ENCODE measurements at regions not wholly inside any gene's neighbourhood (a gene's known extent, or its start where the extent isn't known, plus 50 kb on each side); places are given as distances from the start of the nearest gene placed in this dataset.
"Not testable (repeated sequence)": the region's sequence is repeated elsewhere in the genome, so short reads cannot be mapped to it uniquely, and the experiment has no call there.

- Histone ChIP-seq H3K27ac (ENCODE audit: low read length, poor library complexity, severe bottlenecking) (no peak overlapping the region), H3K9ac (ENCODE audit: low read length) (no peak overlapping the region), H3K4me2 (ENCODE audit: low read length, poor library complexity, severe bottlenecking) (no peak overlapping the region), H3K14ac (ENCODE audit: low read length in 2 of 2) (no peak overlapping the region), H4K91ac (ENCODE audit: low read length) (no peak overlapping the region), H3K4me1 (ENCODE audit: control insufficient read depth, insufficient read depth, low read depth, low read length) (no peaks in the 10 kb centered on the region), H2BK12ac (ENCODE audit: low read length in 2 of 2) (no peak overlapping the region), H3K4ac (ENCODE audit: low read depth in 1 of 2, low read length in 2 of 2) (no peak overlapping the region), H4K8ac (ENCODE audit: low read length) (no peak overlapping the region), H3K27me3 (ENCODE audit: control insufficient read depth in 1 of 2, insufficient read depth in 1 of 2, low read length in 2 of 2) (no peaks in the 10 kb centered on the region), H2BK5ac (ENCODE audit: low read depth, low read length, poor library complexity, severe bottlenecking) (no peak overlapping the region), H2BK15ac (ENCODE audit: low read depth, poor library complexity, severe bottlenecking) (no peak overlapping the region), H3K4me3 (ENCODE audit: insufficient read depth in 1 of 2, low read depth in 1 of 2, low read length in 2 of 2) (no peak overlapping the region), H3K18ac (ENCODE audit: low read depth in 1 of 2, low read length in 2 of 2) (no peak overlapping the region), H2BK120ac (ENCODE audit: low read depth, low read length) (no peak overlapping the region), H2AK5ac (ENCODE audit: low read length, severe bottlenecking) (no peak overlapping the region), H3K36me3 (ENCODE audit: control insufficient read depth in 1 of 2, insufficient read depth in 2 of 2, low read depth in 1 of 2, low read length in 2 of 2) (no peaks in the 10 kb centered on the region), H2AFZ (ENCODE audit: low read depth, low read length) (no peak overlapping the region), H3K79me1 (replicated peaks; ENCODE audit: low read length, poor library complexity, severe bottlenecking) (no peaks in the 10 kb centered on the region), H3K9me3 (ENCODE audit: control insufficient read depth, low read length) (peaks cover 7% of the 10 kb centered on the region), H3K23ac (ENCODE audit: low read length in 2 of 2) (no peak overlapping the region)
- WGBS, result 63% methylated on average over 1 of the region's 1 CpG
- DNase-seq, result no peak
These were observed 1294.5 kb downstream of the KHDRBS2 start for GRCh38 chr6:60991427-60992028.

- no peak overlapping the region for H3K9ac ChIP-seq (ENCODE audit: low read length)
- 78% methylated on average over 3 of the region's 3 CpGs for WGBS
These were observed 1333.5 kb downstream of the KHDRBS2 start for GRCh38 chr6:60952500-60952899.

GRCh38 chr6:60950221-60950923 lies 1335.7 kb downstream of the KHDRBS2 start:
- not testable (repeated sequence) for H3K14ac ChIP-seq (ENCODE audit: low read length in 2 of 2); H3K4me1 ChIP-seq (ENCODE audit: control insufficient read depth, insufficient read depth, low read depth, low read length); H2AFZ ChIP-seq (ENCODE audit: low read depth, low read length); H2BK5ac ChIP-seq (ENCODE audit: low read depth, low read length, poor library complexity, severe bottlenecking); H3K36me3 ChIP-seq (ENCODE audit: control insufficient read depth in 1 of 2, insufficient read depth in 2 of 2, low read depth in 1 of 2, low read length in 2 of 2); H3K27ac ChIP-seq (ENCODE audit: low read length, poor library complexity, severe bottlenecking); H3K9ac ChIP-seq (ENCODE audit: low read length); H3K4ac ChIP-seq (ENCODE audit: low read depth in 1 of 2, low read length in 2 of 2); H2BK15ac ChIP-seq (ENCODE audit: low read depth, poor library complexity, severe bottlenecking); H3K4me3 ChIP-seq (ENCODE audit: insufficient read depth in 1 of 2, low read depth in 1 of 2, low read length in 2 of 2); H3K79me1 ChIP-seq (replicated peaks; ENCODE audit: low read length, poor library complexity, severe bottlenecking); H3K9me3 ChIP-seq (ENCODE audit: control insufficient read depth, low read length); H3K27me3 ChIP-seq (ENCODE audit: control insufficient read depth in 1 of 2, insufficient read depth in 1 of 2, low read length in 2 of 2); H4K91ac ChIP-seq (ENCODE audit: low read length); H2BK12ac ChIP-seq (ENCODE audit: low read length in 2 of 2); H3K4me2 ChIP-seq (ENCODE audit: low read length, poor library complexity, severe bottlenecking); DNase-seq; H3K23ac ChIP-seq (ENCODE audit: low read length in 2 of 2); H4K8ac ChIP-seq (ENCODE audit: low read length); H2AK5ac ChIP-seq (ENCODE audit: low read length, severe bottlenecking); H2BK120ac ChIP-seq (ENCODE audit: low read depth, low read length); H3K18ac ChIP-seq (ENCODE audit: low read depth in 1 of 2, low read length in 2 of 2)
- 50% methylated on average over 3 of the region's 5 CpGs for WGBS

More at GRCh38 chr6:60952500-60952899, 1333.5 kb downstream of the KHDRBS2 start:
- Histone ChIP-seq H3K79me1 (replicated peaks; ENCODE audit: low read length, poor library complexity, severe bottlenecking) (no peaks in the 10 kb centered on the region), H3K27ac (ENCODE audit: low read length, poor library complexity, severe bottlenecking) (no peak overlapping the region), H3K36me3 (ENCODE audit: control insufficient read depth in 1 of 2, insufficient read depth in 2 of 2, low read depth in 1 of 2, low read length in 2 of 2) (no peaks in the 10 kb centered on the region), H3K4me2 (ENCODE audit: low read length, poor library complexity, severe bottlenecking) (no peak overlapping the region), H2BK120ac (ENCODE audit: low read depth, low read length) (no peak overlapping the region), H4K91ac (ENCODE audit: low read length) (no peak overlapping the region), H3K18ac (ENCODE audit: low read depth in 1 of 2, low read length in 2 of 2) (no peak overlapping the region), H3K27me3 (ENCODE audit: control insufficient read depth in 1 of 2, insufficient read depth in 1 of 2, low read length in 2 of 2) (no peaks in the 10 kb centered on the region), H4K8ac (ENCODE audit: low read length) (no peak overlapping the region), H3K9me3 (ENCODE audit: control insufficient read depth, low read length) (no peaks in the 10 kb centered on the region), H3K4me1 (ENCODE audit: control insufficient read depth, insufficient read depth, low read depth, low read length) (no peaks in the 10 kb centered on the region), H3K4me3 (ENCODE audit: insufficient read depth in 1 of 2, low read depth in 1 of 2, low read length in 2 of 2) (no peak overlapping the region), H2AK5ac (ENCODE audit: low read length, severe bottlenecking) (no peak overlapping the region), H3K14ac (ENCODE audit: low read length in 2 of 2) (no peak overlapping the region), H2AFZ (ENCODE audit: low read depth, low read length) (no peak overlapping the region), H2BK12ac (ENCODE audit: low read length in 2 of 2) (no peak overlapping the region), H3K23ac (ENCODE audit: low read length in 2 of 2) (no peak overlapping the region), H3K4ac (ENCODE audit: low read depth in 1 of 2, low read length in 2 of 2) (no peak overlapping the region), H2BK5ac (ENCODE audit: low read depth, low read length, poor library complexity, severe bottlenecking) (no peak overlapping the region), H2BK15ac (ENCODE audit: low read depth, poor library complexity, severe bottlenecking) (no peak overlapping the region)
- DNase-seq, result no peak

GRCh38 chr6:60947416-60947815 lies 1338.6 kb downstream of the KHDRBS2 start:
- H2BK5ac ChIP-seq (ENCODE audit: low read depth, low read length, poor library complexity, severe bottlenecking); H3K27ac ChIP-seq (ENCODE audit: low read length, poor library complexity, severe bottlenecking); H2AFZ ChIP-seq (ENCODE audit: low read depth, low read length); H2AK5ac ChIP-seq (ENCODE audit: low read length, severe bottlenecking); H3K4me2 ChIP-seq (ENCODE audit: low read length, poor library complexity, severe bottlenecking); H2BK15ac ChIP-seq (ENCODE audit: low read depth, poor library complexity, severe bottlenecking); H3K14ac ChIP-seq (ENCODE audit: low read length in 2 of 2); H3K9me3 ChIP-seq (ENCODE audit: control insufficient read depth, low read length); H3K4ac ChIP-seq (ENCODE audit: low read depth in 1 of 2, low read length in 2 of 2); H4K8ac ChIP-seq (ENCODE audit: low read length); H2BK12ac ChIP-seq (ENCODE audit: low read length in 2 of 2); H3K18ac ChIP-seq (ENCODE audit: low read depth in 1 of 2, low read length in 2 of 2); H3K27me3 ChIP-seq (ENCODE audit: control insufficient read depth in 1 of 2, insufficient read depth in 1 of 2, low read length in 2 of 2); H3K36me3 ChIP-seq (ENCODE audit: control insufficient read depth in 1 of 2, insufficient read depth in 2 of 2, low read depth in 1 of 2, low read length in 2 of 2); H2BK120ac ChIP-seq (ENCODE audit: low read depth, low read length); H3K4me1 ChIP-seq (ENCODE audit: control insufficient read depth, insufficient read depth, low read depth, low read length); H4K91ac ChIP-seq (ENCODE audit: low read length); H3K79me1 ChIP-seq (replicated peaks; ENCODE audit: low read length, poor library complexity, severe bottlenecking); H3K9ac ChIP-seq (ENCODE audit: low read length); H3K23ac ChIP-seq (ENCODE audit: low read length in 2 of 2); H3K4me3 ChIP-seq (ENCODE audit: insufficient read depth in 1 of 2, low read depth in 1 of 2, low read length in 2 of 2): not testable (repeated sequence)
- DNase-seq, result peak; percentile 0
- 80% methylated on average over 1 of the region's 2 CpGs for whole genome bisulfite sequencing

Measured in mesenchymal stem cell (in vitro differentiated cells and primary cell).